Lower leg skin (tissue), 4 donors: ENCODE measurements at regions not wholly inside any gene's neighbourhood (a gene's known extent, or its start where the extent isn't known, plus 50 kb on each side); places are given as distances from the start of the nearest gene placed in this dataset.

ENCODE experiments used
- DNase-seq, 2 donors: peaks; one replicate each; pipeline ENCODE4 v3.0.0-alpha.2; 2019; ENCODE audit warnings: low spot score in 2 of 2
- H3K4me3 ChIP-seq: fragments of 200-600 bp; sonication (generic); 2 replicates; pipeline ENCODE4 v1.5.1; 2017; ENCODE audit warnings: mild to moderate bottlenecking, low read depth; ENCODE audit not compliant: poor library complexity, severe bottlenecking
- CTCF ChIP-seq, 3 donors: fragments of 450-650 bp; IDR thresholded peaks; one replicate each; pipeline ENCODE4 v1.5.1; 2016; ENCODE audit warnings: antibody characterized with exemption in 3 of 3, mild to moderate bottlenecking in 3 of 3, moderate library complexity in 2 of 3
- POLR2A ChIP-seq, 2 donors: fragments of 450-650 bp; IDR thresholded peaks; one replicate each; pipeline ENCODE4 v1.6.1; 2016 to 2017; ENCODE audit warnings: antibody characterized with exemption in 2 of 2, mild to moderate bottlenecking in 1 of 2, moderate library complexity in 1 of 2
- WGBS, 2 donors: methylation state at CpG; one replicate each; pipeline ENCODE4 v1.1.5; 2018; 5-methylcytosine and 5-hydroxymethylcytosine counted together
- intact Hi-C: fragments of 100-400 bp; cut with DNase I; formaldehyde crosslinking; loops from one replicate; pipeline ENCODE4 v1.15.0; 2023; ENCODE audit warnings: low total_unique reads

- DNase-seq = no peak
- intact Hi-C loops = no loop called here
- TF ChIP-seq CTCF (IDR thresholded peaks at IDR 0.05) (no peak), POLR2A (IDR thresholded peaks at IDR 0.05) (no peak)
- WGBS, 2 donors = 29 to 44% methylated on average over 1 of the region's 1 CpG
- H3K4me3 ChIP-seq = no peak overlapping the region
These were observed 230.2 kb upstream of the RIMS1 start for GRCh38 chr6:71656121-71656520.

- TF ChIP-seq CTCF (IDR thresholded peaks at IDR 0.05) (no peak), POLR2A (IDR thresholded peaks at IDR 0.05) (no peak)
These were observed 220.4 kb upstream of the RIMS1 start for GRCh38 chr6:71665931-71666330.

GRCh38 chr6:71672876-71673275 lies 213.5 kb upstream of the RIMS1 start:
- WGBS, 2 donors = 51 to 67% methylated on average over 2 of the region's 2 CpGs
- intact Hi-C loops = no loop called here
- TF ChIP-seq POLR2A (IDR thresholded peaks at IDR 0.05) (no peak), CTCF (IDR thresholded peaks at IDR 0.05) (no peak)
- DNase-seq = no peak
- no peak overlapping the region for H3K4me3 ChIP-seq

More at GRCh38 chr6:71665931-71666330, 220.4 kb upstream of the RIMS1 start:
- DNase-seq = no peak
- H3K4me3 ChIP-seq = no peak overlapping the region
- 41 to 50% methylated on average over 3 of the region's 3 CpGs for WGBS, 2 donors
- intact Hi-C loops = no loop called here

GRCh38 chr6:71675386-71675785 lies 211.0 kb upstream of the RIMS1 start:
- no peak for TF ChIP-seq CTCF (IDR thresholded peaks at IDR 0.05)
- TF ChIP-seq POLR2A (IDR thresholded peaks at IDR 0.05) = no peak
- 17 to 18% methylated on average over 1 of the region's 1 CpG for WGBS, 2 donors
- no peak overlapping the region for H3K4me3 ChIP-seq
- intact Hi-C loops = no loop called here
- no peak for DNase-seq

GRCh38 chr6:71676298-71676697 lies 210.1 kb upstream of the RIMS1 start:
- intact Hi-C loops = no loop called here

More at GRCh38 chr6:71676298-71676697, 210.1 kb upstream of the RIMS1 start:
- TF ChIP-seq POLR2A (IDR thresholded peaks at IDR 0.05) (no peak), CTCF (IDR thresholded peaks at IDR 0.05) (no peak)
- DNase-seq = no peak
- H3K4me3 ChIP-seq = no peak overlapping the region
